HCT116 (cell line): ENCODE measurements at regions not wholly inside any gene's neighbourhood (a gene's known extent, or its start where the extent isn't known, plus 50 kb on each side); places are given as distances from the start of the nearest gene placed in this dataset.

ENCODE experiments used
- ATAC-seq: fragments of 200-7000 bp; cut with Tn5 transposase; 2 replicates; pipeline ENCODE4 v1.9.1; 2020; ENCODE audit warnings: mild to moderate bottlenecking, moderate library complexity
- BruUV-seq: library from RNA; stranded (reverse); fragments of 400-500 nt; replicated peaks from 2 replicates; lab custom pipeline; 2021; lab: Mats Ljungman, UMichigan
- CTCF ChIA-PET: fragments of 300-600 bp; sonication (Branson Sonifier 250); formaldehyde crosslinking; loops from one replicate; lab custom pipeline; 2021; ENCODE audit warnings: antibody characterized with exemption; lab: Charles Lee
- POLR2A ChIA-PET: fragments of 300-600, 350-600 bp; sonication (Branson Sonifier 250); formaldehyde crosslinking; loops from one replicate; lab custom pipeline; 2021; ENCODE audit warnings: antibody characterized with exemption; lab: Charles Lee
- RAD21 ChIA-PET, 2 experiments: fragments of 300-600 bp; sonication (Branson Sonifier 250); formaldehyde crosslinking; loops; one replicate each; lab custom pipeline; 2023; ENCODE audit warnings: low total read pairs in 2 of 2; ENCODE audit not compliant: uncharacterized antibody in 2 of 2, unreplicated experiment in 2 of 2, low non-redundant PET in 1 of 2; lab: Charles Lee
- DNase-seq: peaks from one replicate; pipeline ENCODE4 v3.0.0-alpha.2; 2010; ENCODE audit warnings: low read depth, low spot score
- H2AFZ ChIP-seq: fragments of 200-600 bp; shearing (Covaris generic), sonication (generic); 2 replicates; pipeline ENCODE4 v1.6.1; 2017; ENCODE audit warnings: low read depth, mixed run types, mixed read lengths, antibody characterized with exemption, low read length; ENCODE audit not compliant: poor library complexity, severe bottlenecking
- H3K27ac ChIP-seq: 2 replicates; pipeline ENCODE4 v1.5.1; 2012; ENCODE audit warnings: low read depth, low read length
- H3K27me3 ChIP-seq: fragments of 200-600 bp; sonication (generic); 2 replicates; pipeline ENCODE4 v1.6.1; 2016; ENCODE audit warnings: mixed run types, low read length, mixed read lengths; ENCODE audit not compliant: insufficient read depth
- H3K36me3 ChIP-seq, 2 experiments: fragments of 200-500 bp in 1 of 2; fragments of 200-600 bp in 1 of 2; sonication (Bioruptor generic) in 1 of 2; sonication (generic) in 1 of 2; 2 replicates each; pipeline versions ENCODE4 v1.5.1 to v1.6.1; 2014 to 2016; ENCODE audit warnings: low read length in 2 of 2, inconsistent platforms in 1 of 2, mixed read lengths in 1 of 2, mixed run types in 1 of 2; ENCODE audit not compliant: insufficient read depth in 2 of 2, control insufficient read depth in 1 of 2
- H3K4me1 ChIP-seq, 2 experiments: fragments of 200-600 bp in 1 of 2; sonication (generic) in 1 of 2; 2 replicates each; pipeline versions ENCODE4 v1.5.1 to v1.6.1; 2012 to 2017; ENCODE audit warnings: low read length in 2 of 2, inconsistent platforms in 1 of 2, mild to moderate bottlenecking in 1 of 2, mixed read lengths in 1 of 2, mixed run types in 1 of 2, moderate library complexity in 1 of 2; ENCODE audit not compliant: insufficient read depth in 2 of 2, control insufficient read depth in 1 of 2
- H3K4me2 ChIP-seq: fragments of 200-600 bp; sonication (generic); 2 replicates; pipeline ENCODE4 v1.6.1; 2017; ENCODE audit warnings: mixed run types, low read length, mixed read lengths
- H3K4me3 ChIP-seq, 2 experiments: fragments of 200-600 bp in 1 of 2; sonication (generic) in 1 of 2; replicated peaks in 1 of 2; 2 replicates each; pipeline ENCODE4 v1.5.1; 2011 to 2016; ENCODE audit warnings: low read length in 2 of 2, control low read depth in 1 of 2, low read depth in 1 of 2, mild to moderate bottlenecking in 1 of 2, mixed read lengths in 1 of 2, mixed run types in 1 of 2
- H3K79me2 ChIP-seq: fragments of 200-600 bp; sonication (generic); 2 replicates; pipeline ENCODE4 v1.6.1; 2017; ENCODE audit warnings: mild to moderate bottlenecking, mixed run types, low read length, moderate library complexity, mixed read lengths; ENCODE audit not compliant: insufficient read depth
- H3K9ac ChIP-seq: fragments of 200-600 bp; sonication (generic); 2 replicates; pipeline ENCODE4 v1.6.1; 2016; ENCODE audit warnings: low read length, mixed read lengths
- H3K9me2 ChIP-seq: fragments of 200-600 bp; sonication (generic), shearing (Covaris generic); 2 replicates; pipeline ENCODE4 v1.6.1; 2017; ENCODE audit warnings: mixed run types, mild to moderate bottlenecking, moderate library complexity; ENCODE audit not compliant: insufficient read depth
- H3K9me3 ChIP-seq, 2 experiments: fragments of 200-500 bp in 1 of 2; fragments of 200-600 bp in 1 of 2; sonication (Bioruptor generic) in 1 of 2; sonication (generic) in 1 of 2; 2 replicates each; pipeline ENCODE4 v1.6.1; 2014 to 2017; ENCODE audit warnings: low read length in 2 of 2, mixed read lengths in 2 of 2, inconsistent platforms in 1 of 2, low read depth in 1 of 2, mild to moderate bottlenecking in 1 of 2, mixed run types in 1 of 2, moderate library complexity in 1 of 2; ENCODE audit not compliant: control insufficient read depth in 1 of 2, insufficient read depth in 1 of 2
- H4K20me1 ChIP-seq: fragments of 200-600 bp; sonication (generic), shearing (Covaris generic); 2 replicates; pipeline ENCODE4 v1.6.1; 2017; ENCODE audit warnings: mixed run types, mild to moderate bottlenecking, moderate library complexity; ENCODE audit not compliant: insufficient read depth
- CBX3 ChIP-seq: IDR thresholded peaks from 2 replicates; pipeline ENCODE4 v1.6.1; 2012; ENCODE audit warnings: low read depth
- CEBPB ChIP-seq: IDR thresholded peaks from 2 replicates; pipeline ENCODE4 v1.6.1; 2012; ENCODE audit warnings: low read depth
- EGR1 ChIP-seq: IDR thresholded peaks from 2 replicates; pipeline ENCODE4 v1.6.1; 2012; ENCODE audit warnings: low read depth
- ELF1 ChIP-seq: IDR thresholded peaks from 2 replicates; pipeline ENCODE4 v1.6.1; 2012; ENCODE audit warnings: low read depth, borderline replicate concordance
- EZH2 ChIP-seq: fragments of 200-600 bp; sonication (generic); IDR thresholded peaks from 2 replicates; pipeline ENCODE4 v1.6.1; 2017; ENCODE audit warnings: antibody characterized with exemption, mixed run types
- FOSL1 ChIP-seq: IDR thresholded peaks from 2 replicates; pipeline ENCODE4 v1.6.1; 2012; ENCODE audit warnings: low read depth
- POLR2A ChIP-seq: IDR thresholded peaks from 2 replicates; pipeline ENCODE4 v1.7.0; 2011; ENCODE audit warnings: borderline replicate concordance; ENCODE audit not compliant: insufficient read depth, insufficient read length; ENCODE audit errors: extremely low read depth
- POLR2AphosphoS5 ChIP-seq: IDR thresholded peaks from 2 replicates; pipeline ENCODE4 v1.6.1; 2011; ENCODE audit warnings: mild to moderate bottlenecking, low read depth, low read length, moderate library complexity
- RAD21 ChIP-seq: IDR thresholded peaks from 2 replicates; pipeline ENCODE4 v1.6.1; 2012; ENCODE audit warnings: low read depth, mild to moderate bottlenecking
- SIN3A ChIP-seq: IDR thresholded peaks from 2 replicates; pipeline ENCODE4 v1.6.1; 2012; ENCODE audit warnings: low read depth
- SRF ChIP-seq: IDR thresholded peaks from 2 replicates; pipeline ENCODE4 v1.6.1; 2012; ENCODE audit warnings: low read depth
- TCF7L2 ChIP-seq: IDR thresholded peaks from 2 replicates; pipeline ENCODE4 v1.7.0; 2011; ENCODE audit warnings: borderline replicate concordance, inconsistent platforms; ENCODE audit not compliant: insufficient read depth, insufficient read length; ENCODE audit errors: extremely low read depth
- YY1 ChIP-seq: IDR thresholded peaks from 2 replicates; pipeline ENCODE4 v1.6.1; 2011; ENCODE audit warnings: low read length, low read depth, moderate library complexity, mild to moderate bottlenecking; ENCODE audit not compliant: insufficient replicate concordance; ENCODE audit errors: extremely low read depth
- ZFX ChIP-seq: fragments of 450-650 bp; IDR thresholded peaks from 2 replicates; pipeline ENCODE4 v1.6.1; 2017
- intact Hi-C: fragments of 100-400 bp; cut with micrococcal nuclease; formaldehyde crosslinking; loops from 2 replicates; pipeline ENCODE4 v1.10.0; 2022
- TF ChIP-seq, protein P1 (sequence below): IDR thresholded peaks from 2 replicates; pipeline ENCODE4 v1.6.1; 2012; ENCODE audit warnings: low read depth
- TF ChIP-seq, protein P2 (sequence below): IDR thresholded peaks from 2 replicates; pipeline ENCODE4 v1.6.1; 2012

DNA sequence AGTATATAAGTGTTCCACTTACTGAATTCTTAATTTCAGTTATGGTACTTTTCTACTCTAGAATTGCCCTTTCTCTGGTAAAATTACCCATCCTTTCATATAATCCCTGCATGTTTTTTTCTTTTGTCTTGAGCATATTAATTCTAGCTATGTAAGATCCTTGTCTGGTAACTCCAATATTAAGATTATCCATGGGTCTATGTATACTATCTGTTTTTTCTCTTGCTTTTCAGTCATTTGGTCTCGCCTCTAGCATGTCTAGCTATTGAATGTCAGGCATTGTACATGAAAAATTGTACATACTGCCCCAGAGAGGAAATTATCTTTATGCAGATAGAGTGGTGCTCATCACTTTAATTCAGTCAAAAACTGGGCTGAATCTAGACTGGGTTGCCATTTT lies 50.4 kb upstream of the CALM3 start:
- Histone ChIP-seq H3K9me3 (peaks cover 5 to 11% of the 10 kb centered on the region in 2 experiments; a peak in 2 of 4 replicates), H3K27ac (no peak overlapping the region), H3K4me2 (no peak overlapping the region), H3K36me3 (no peaks in the 10 kb centered on the region), H4K20me1 (no peaks in the 10 kb centered on the region), H3K27me3 (no peaks in the 10 kb centered on the region), H3K9me2 (no peaks in the 10 kb centered on the region), H3K4me1 (peaks cover 4 to 6% of the 10 kb centered on the region in 2 experiments; a peak in 3 of 4 replicates), H3K79me2 (no peaks in the 10 kb centered on the region), H3K4me3 (no peak overlapping the region), H2AFZ (no peak overlapping the region), H3K9ac (no peak overlapping the region)
- TF ChIP-seq POLR2AphosphoS5: no peak
- no peak for TF ChIP-seq TCF7L2
- TF ChIP-seq CBX3: no peak
- TF ChIP-seq YY1: no peak
- no TSS peak for BruUV-seq
- no peak for ATAC-seq
- POLR2A ChIA-PET: no interaction called here
- DNase-seq: no peak
- intact Hi-C loops: no loop called here
- CTCF ChIA-PET: no interaction called here
- RAD21 ChIA-PET: no interaction called here

DNA sequence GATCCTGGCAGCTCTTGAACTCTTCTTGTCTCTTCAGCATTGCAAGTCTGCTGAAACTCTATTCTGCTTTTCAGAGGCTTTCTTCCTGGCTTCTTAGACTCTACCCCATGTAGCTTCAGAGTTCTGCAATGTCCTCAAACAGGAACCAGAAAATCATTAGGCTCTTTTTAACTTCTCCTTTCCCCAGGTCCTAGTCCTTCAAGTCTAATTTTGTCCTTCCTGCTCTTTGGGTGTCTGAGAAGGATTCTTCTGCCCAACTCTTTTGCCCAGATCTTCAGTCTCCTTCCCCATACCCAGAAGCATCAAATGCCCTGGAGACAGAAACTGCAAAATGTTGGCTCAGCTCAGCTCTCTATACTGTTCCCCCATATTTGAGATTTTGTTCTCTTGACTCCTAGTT lies 50.0 kb upstream of the CALM3 start:
- H3K36me3 ChIP-seq: no peaks in the 10 kb centered on the region
- H3K27me3 ChIP-seq: no peaks in the 10 kb centered on the region
- ChIA-PET POLR2A (no interaction called here), RAD21 (no interaction called here), CTCF (no interaction called here)
- H3K4me3 ChIP-seq: no peak overlapping the region
- intact Hi-C loops: no loop called here
- H3K9ac ChIP-seq: no peak overlapping the region
- ATAC-seq: no peak
- peaks cover 5 to 11% of the 10 kb centered on the region in 2 experiments; a peak in 2 of 4 replicates for H3K9me3 ChIP-seq
- H3K27ac ChIP-seq: no peak overlapping the region
- no peaks in the 10 kb centered on the region for H3K9me2 ChIP-seq
- no peak for DNase-seq
- H3K4me1 ChIP-seq: peaks cover 3 to 4% of the 10 kb centered on the region in 2 experiments; a peak in 3 of 4 replicates
- H4K20me1 ChIP-seq: no peaks in the 10 kb centered on the region
- no peaks in the 10 kb centered on the region for H3K79me2 ChIP-seq
- no peak overlapping the region for H3K4me2 ChIP-seq
- BruUV-seq: no TSS peak
- TF ChIP-seq EGR1: no peak
- no peak for TF ChIP-seq SIN3A
- no peak for TF ChIP-seq EZH2
- TF ChIP-seq, protein P1, sequence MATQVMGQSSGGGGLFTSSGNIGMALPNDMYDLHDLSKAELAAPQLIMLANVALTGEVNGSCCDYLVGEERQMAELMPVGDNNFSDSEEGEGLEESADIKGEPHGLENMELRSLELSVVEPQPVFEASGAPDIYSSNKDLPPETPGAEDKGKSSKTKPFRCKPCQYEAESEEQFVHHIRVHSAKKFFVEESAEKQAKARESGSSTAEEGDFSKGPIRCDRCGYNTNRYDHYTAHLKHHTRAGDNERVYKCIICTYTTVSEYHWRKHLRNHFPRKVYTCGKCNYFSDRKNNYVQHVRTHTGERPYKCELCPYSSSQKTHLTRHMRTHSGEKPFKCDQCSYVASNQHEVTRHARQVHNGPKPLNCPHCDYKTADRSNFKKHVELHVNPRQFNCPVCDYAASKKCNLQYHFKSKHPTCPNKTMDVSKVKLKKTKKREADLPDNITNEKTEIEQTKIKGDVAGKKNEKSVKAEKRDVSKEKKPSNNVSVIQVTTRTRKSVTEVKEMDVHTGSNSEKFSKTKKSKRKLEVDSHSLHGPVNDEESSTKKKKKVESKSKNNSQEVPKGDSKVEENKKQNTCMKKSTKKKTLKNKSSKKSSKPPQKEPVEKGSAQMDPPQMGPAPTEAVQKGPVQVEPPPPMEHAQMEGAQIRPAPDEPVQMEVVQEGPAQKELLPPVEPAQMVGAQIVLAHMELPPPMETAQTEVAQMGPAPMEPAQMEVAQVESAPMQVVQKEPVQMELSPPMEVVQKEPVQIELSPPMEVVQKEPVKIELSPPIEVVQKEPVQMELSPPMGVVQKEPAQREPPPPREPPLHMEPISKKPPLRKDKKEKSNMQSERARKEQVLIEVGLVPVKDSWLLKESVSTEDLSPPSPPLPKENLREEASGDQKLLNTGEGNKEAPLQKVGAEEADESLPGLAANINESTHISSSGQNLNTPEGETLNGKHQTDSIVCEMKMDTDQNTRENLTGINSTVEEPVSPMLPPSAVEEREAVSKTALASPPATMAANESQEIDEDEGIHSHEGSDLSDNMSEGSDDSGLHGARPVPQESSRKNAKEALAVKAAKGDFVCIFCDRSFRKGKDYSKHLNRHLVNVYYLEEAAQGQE: no peak
- no peak for TF ChIP-seq SRF
- no peak for TF ChIP-seq CEBPB
- no peak for TF ChIP-seq CBX3
- no peak for TF ChIP-seq FOSL1
- TF ChIP-seq RAD21: no peak
- TF ChIP-seq, protein P2, sequence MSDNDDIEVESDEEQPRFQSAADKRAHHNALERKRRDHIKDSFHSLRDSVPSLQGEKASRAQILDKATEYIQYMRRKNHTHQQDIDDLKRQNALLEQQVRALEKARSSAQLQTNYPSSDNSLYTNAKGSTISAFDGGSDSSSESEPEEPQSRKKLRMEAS: no peak
- no peak for TF ChIP-seq YY1
- no peak for TF ChIP-seq POLR2A
- no peak for TF ChIP-seq ELF1
- TF ChIP-seq POLR2AphosphoS5: no peak
- TF ChIP-seq ZFX: no peak
- H2AFZ ChIP-seq: no peak overlapping the region
